Mesothelial cell of epicardium (in vitro differentiated cells): ENCODE measurements at regions not wholly inside any gene's neighbourhood (a gene's known extent, or its start where the extent isn't known, plus 50 kb on each side); places are given as distances from the start of the nearest gene placed in this dataset.

Source experiments
- DNase-seq, 2 experiments: peaks; one replicate each; pipeline ENCODE4 v3.0.0; 2021; ENCODE audit warnings: low spot score in 2 of 2; ENCODE audit not compliant: unreplicated experiment in 2 of 2
- H3K27ac Mint-ChIP-seq: 2 replicates; pipeline ENCODE4 v1.8.0; 2021; ENCODE audit warnings: mixed read lengths
- H3K27me3 Mint-ChIP-seq: 2 replicates; pipeline ENCODE4 v1.8.0; 2021; ENCODE audit warnings: low read depth, mixed read lengths
- H3K36me3 Mint-ChIP-seq: 2 replicates; pipeline ENCODE4 v1.8.0; 2021; ENCODE audit warnings: mixed read lengths
- H3K4me1 Mint-ChIP-seq: 2 replicates; pipeline ENCODE4 v1.8.0; 2021; ENCODE audit warnings: mixed read lengths
- H3K4me3 Mint-ChIP-seq: 2 replicates; pipeline ENCODE4 v1.8.0; 2021; ENCODE audit warnings: mild to moderate bottlenecking, moderate library complexity, mixed read lengths
- H3K9me3 Mint-ChIP-seq: 2 replicates; pipeline ENCODE4 v1.8.0; 2021; ENCODE audit warnings: mixed read lengths
- TF ChIP-seq, protein P1 (sequence below): fragments of 200-600 bp; sonication (generic); IDR thresholded peaks from one replicate; pipeline ENCODE4 v1.5.0; 2021; ENCODE audit warnings: antibody characterized with exemption; ENCODE audit not compliant: unreplicated experiment

DNA sequence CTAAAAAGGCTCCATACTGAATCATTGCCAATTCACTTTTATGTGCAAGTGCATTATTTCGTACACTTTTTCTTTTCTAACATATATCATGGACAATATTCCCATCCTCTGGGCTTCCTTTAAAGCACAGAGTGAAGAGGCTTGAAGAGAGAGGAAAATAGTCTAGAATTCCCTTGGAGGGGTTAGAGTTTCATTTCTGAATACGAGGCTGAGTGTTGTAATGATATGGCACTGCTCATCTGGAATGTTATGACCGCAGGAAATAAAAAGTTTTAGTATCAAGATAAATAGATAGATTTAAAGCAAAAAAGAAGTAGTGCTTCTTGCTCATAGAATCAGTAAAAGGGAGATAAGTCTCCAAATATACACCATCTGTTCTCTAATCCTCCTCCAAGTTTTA, 412.3 kb upstream of the SLITRK1 start:
- no peaks in the 10 kb centered on the region for H3K27me3 Mint-ChIP-seq
- H3K4me3 Mint-ChIP-seq, result no peak overlapping the region
- H3K36me3 Mint-ChIP-seq, result peaks cover 11% of the 10 kb centered on the region
- H3K27ac Mint-ChIP-seq, result no peak overlapping the region
- H3K4me1 Mint-ChIP-seq, result peaks cover 48% of the 10 kb centered on the region
- H3K9me3 Mint-ChIP-seq, result peaks cover 24% of the 10 kb centered on the region
- DNase-seq, result no peak
- TF ChIP-seq, protein P1, sequence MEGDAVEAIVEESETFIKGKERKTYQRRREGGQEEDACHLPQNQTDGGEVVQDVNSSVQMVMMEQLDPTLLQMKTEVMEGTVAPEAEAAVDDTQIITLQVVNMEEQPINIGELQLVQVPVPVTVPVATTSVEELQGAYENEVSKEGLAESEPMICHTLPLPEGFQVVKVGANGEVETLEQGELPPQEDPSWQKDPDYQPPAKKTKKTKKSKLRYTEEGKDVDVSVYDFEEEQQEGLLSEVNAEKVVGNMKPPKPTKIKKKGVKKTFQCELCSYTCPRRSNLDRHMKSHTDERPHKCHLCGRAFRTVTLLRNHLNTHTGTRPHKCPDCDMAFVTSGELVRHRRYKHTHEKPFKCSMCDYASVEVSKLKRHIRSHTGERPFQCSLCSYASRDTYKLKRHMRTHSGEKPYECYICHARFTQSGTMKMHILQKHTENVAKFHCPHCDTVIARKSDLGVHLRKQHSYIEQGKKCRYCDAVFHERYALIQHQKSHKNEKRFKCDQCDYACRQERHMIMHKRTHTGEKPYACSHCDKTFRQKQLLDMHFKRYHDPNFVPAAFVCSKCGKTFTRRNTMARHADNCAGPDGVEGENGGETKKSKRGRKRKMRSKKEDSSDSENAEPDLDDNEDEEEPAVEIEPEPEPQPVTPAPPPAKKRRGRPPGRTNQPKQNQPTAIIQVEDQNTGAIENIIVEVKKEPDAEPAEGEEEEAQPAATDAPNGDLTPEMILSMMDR, result no peak

DNA sequence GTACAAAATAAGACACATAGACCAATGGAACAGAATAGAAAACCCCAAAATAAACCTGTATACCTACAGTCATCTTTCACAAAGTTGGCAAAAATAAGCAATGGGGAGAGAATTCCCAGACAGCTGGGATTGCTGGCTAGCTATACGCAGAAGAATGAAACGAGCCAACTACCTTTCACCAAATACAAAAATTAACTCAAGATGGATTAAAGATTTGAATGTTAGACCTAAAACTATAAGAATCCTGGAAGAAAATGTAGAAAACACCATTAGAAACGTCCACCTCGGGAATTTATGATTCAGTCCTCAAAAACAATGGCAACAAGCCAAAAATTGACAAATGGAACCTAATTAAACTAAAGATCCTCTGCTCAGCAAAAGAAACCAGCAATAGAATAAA, 408.1 kb upstream of the SLITRK1 start:
- no peak for DNase-seq
- H3K36me3 Mint-ChIP-seq, result peaks cover 16% of the 10 kb centered on the region
- H3K27me3 Mint-ChIP-seq, result no peaks in the 10 kb centered on the region
- peaks cover 20% of the 10 kb centered on the region for H3K4me1 Mint-ChIP-seq
- TF ChIP-seq, protein P1, result no peak
- no peak overlapping the region for H3K4me3 Mint-ChIP-seq
- H3K9me3 Mint-ChIP-seq, result peaks cover 26% of the 10 kb centered on the region
- peak overlapping the region; percentile 64 for H3K27ac Mint-ChIP-seq

DNA sequence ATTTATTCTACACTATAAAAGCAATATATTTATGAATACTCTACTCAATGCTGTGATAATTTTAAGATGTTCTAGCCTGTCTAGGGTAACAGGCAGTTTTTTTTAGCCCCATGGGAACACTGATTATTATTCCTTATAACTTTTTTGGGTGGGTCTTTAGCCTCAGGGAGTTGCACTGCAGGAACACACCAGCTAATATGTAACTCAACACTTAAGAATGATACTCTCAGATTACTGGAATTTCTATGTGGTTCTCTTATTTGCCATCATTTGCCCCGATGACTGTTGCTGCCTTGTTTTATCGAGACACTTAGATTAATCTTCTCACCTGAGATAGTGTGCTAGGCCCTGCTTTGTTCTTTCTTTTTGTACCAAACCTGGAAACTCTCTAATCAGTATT, 396.9 kb upstream of the SLITRK1 start:
- H3K27me3 Mint-ChIP-seq, result no peaks in the 10 kb centered on the region
- TF ChIP-seq, protein P1, result no peak
- H3K9me3 Mint-ChIP-seq, result peaks cover 10% of the 10 kb centered on the region
- no peak overlapping the region for H3K27ac Mint-ChIP-seq
- H3K4me1 Mint-ChIP-seq, result peaks cover 12% of the 10 kb centered on the region
- DNase-seq, result no peak
- H3K36me3 Mint-ChIP-seq, result no peaks in the 10 kb centered on the region
- no peak overlapping the region for H3K4me3 Mint-ChIP-seq

DNA sequence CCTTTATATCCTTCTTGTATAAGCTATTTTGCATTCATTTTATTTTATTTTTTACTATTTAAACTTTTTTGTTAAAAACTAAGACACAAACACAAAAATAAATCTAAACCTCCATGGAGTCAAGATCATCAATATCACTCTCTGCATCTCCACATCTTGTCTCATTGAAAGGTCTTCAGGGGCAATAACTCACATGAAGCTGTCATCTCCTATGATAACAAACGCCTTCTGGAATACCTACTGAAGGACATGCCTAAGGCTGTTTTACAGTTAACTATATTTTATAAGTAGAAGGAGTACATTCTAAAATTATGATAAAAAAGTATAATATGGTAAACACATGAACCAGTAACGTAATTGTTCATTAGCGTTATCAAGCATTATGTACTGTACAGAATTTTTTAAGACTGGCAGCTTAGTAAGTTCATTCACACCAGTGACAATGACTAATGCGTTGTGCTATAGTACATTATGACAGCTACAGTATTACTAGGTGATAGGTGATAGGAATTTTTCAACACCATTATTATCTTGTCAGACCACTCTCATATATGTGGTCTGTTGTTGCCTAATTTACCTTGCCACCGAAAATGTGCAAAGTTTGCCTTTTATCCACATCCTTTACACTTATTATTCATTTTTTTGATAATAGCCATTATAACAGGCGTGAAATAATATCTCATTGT, 390.7 kb upstream of the SLITRK1 start:
- H3K36me3 Mint-ChIP-seq, result no peaks in the 10 kb centered on the region
- H3K9me3 Mint-ChIP-seq, result peaks cover 8% of the 10 kb centered on the region
- no peak overlapping the region for H3K27ac Mint-ChIP-seq
- H3K4me3 Mint-ChIP-seq, result no peak overlapping the region
- no peaks in the 10 kb centered on the region for H3K4me1 Mint-ChIP-seq
- H3K27me3 Mint-ChIP-seq, result no peaks in the 10 kb centered on the region
- no peak for DNase-seq
- TF ChIP-seq, protein P1, result no peak

DNA sequence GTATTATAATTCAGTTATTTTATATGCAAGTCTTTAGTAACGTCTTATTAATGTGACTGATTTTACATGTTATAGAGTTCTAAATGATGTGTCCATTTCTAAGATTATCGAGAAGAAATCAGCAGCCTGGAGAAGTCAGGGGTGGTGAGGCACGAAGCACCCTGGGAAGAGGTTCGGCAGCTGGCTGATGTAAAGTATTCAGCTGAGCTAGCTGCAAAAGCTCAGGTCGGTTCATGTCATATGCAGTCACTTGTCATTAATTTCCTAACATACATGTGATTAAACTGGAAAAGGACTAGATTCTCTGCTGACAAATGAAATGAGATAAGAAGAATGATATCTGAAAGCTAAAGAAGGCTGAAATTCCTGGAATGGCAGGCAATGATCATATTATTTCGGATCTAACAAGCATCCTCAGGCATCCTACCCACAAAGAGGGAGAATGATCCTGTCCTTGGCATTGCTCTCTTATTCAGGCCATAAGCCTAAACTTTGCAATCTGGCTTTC, 383.0 kb upstream of the SLITRK1 start:
- Mint-ChIP-seq H3K9me3 (peaks cover 4% of the 10 kb centered on the region), H3K4me3 (no peak overlapping the region), H3K36me3 (no peaks in the 10 kb centered on the region), H3K27ac (peak overlapping the region; percentile 9), H3K4me1 (peaks cover 31% of the 10 kb centered on the region), H3K27me3 (no peaks in the 10 kb centered on the region)
- TF ChIP-seq, protein P1, result no peak
- DNase-seq, result no peak
